ENCODE measurements at regions not wholly inside any gene's neighbourhood (a gene's known extent, or its start where the extent isn't known, plus 50 kb on each side); places are given as distances from the start of the nearest gene placed in this dataset.

DNA sequence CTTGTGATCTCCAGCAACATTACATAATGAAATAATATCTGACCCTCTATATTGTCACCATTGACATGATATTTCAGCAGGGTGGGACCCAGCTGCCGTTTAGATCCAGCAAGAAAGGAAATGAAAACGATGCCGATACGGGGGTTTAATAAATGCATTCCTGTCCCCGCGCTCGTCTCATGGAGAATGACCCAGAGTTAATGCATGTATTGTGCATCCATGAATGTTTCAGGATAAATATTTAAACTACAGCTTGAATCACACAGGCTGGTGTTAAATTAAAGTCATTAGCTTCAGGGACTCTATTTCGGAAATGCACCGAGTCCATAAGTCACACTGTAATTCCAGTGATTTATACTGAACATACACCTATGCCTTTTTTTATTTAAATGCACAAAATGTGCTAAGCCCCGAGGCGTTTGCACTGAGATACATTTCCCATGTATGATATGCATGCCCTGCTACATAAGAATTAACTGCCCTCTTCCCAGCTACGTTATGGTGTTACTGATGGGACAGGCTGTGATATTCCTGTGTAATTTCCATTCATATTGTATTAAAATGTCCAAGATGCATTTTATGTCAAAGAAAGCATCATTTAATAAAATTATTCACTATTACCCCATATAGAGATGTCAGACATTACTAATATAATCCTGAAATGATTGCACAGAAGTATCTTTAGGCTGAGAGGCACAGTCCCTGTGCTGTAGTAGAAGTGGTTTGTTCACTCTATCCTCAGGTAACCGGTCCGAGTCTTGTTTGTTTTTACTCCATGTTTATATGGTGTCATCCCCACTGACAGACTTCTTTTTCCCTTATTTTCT, 109.3 kb upstream of the ZNF516 start:
- TF ChIP-seq, protein P1, sequence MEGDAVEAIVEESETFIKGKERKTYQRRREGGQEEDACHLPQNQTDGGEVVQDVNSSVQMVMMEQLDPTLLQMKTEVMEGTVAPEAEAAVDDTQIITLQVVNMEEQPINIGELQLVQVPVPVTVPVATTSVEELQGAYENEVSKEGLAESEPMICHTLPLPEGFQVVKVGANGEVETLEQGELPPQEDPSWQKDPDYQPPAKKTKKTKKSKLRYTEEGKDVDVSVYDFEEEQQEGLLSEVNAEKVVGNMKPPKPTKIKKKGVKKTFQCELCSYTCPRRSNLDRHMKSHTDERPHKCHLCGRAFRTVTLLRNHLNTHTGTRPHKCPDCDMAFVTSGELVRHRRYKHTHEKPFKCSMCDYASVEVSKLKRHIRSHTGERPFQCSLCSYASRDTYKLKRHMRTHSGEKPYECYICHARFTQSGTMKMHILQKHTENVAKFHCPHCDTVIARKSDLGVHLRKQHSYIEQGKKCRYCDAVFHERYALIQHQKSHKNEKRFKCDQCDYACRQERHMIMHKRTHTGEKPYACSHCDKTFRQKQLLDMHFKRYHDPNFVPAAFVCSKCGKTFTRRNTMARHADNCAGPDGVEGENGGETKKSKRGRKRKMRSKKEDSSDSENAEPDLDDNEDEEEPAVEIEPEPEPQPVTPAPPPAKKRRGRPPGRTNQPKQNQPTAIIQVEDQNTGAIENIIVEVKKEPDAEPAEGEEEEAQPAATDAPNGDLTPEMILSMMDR (IDR thresholded peaks at IDR 0.05), result no peak
- TF ChIP-seq POLR2A (IDR thresholded peaks at IDR 0.05; ENCODE audit: low read depth) (no peak), EP300 (IDR thresholded peaks at IDR 0.05) (no peak), POLR2AphosphoS5 (IDR thresholded peaks at IDR 0.05) (no peak)
